IPS DF 6.9 (cell line): ENCODE measurements at regions not wholly inside any gene's neighbourhood (a gene's known extent, or its start where the extent isn't known, plus 50 kb on each side); places are given as distances from the start of the nearest gene placed in this dataset.

Experiments
- DNase-seq: peaks from one replicate; pipeline ENCODE4 v3.0.0-alpha.2; 2013; ENCODE audit warnings: low read depth, low spot score
- H3K27ac ChIP-seq: one replicate; pipeline ENCODE4 v1.5.1; 2013; ENCODE audit warnings: low read length, control low read depth
- H3K27me3 ChIP-seq: 2 replicates; pipeline ENCODE4 v1.6.1; 2013; ENCODE audit warnings: mild to moderate bottlenecking, low read length; ENCODE audit not compliant: control insufficient read depth, insufficient read depth
- H3K36me3 ChIP-seq: 2 replicates; pipeline ENCODE4 v1.6.1; 2013; ENCODE audit warnings: low read length; ENCODE audit not compliant: control insufficient read depth, insufficient read depth
- H3K4me1 ChIP-seq: 2 replicates; pipeline ENCODE4 v1.6.1; 2013; ENCODE audit warnings: low read length; ENCODE audit not compliant: control insufficient read depth, insufficient read depth
- H3K4me3 ChIP-seq: 2 replicates; pipeline ENCODE4 v1.5.1; 2013; ENCODE audit warnings: mild to moderate bottlenecking, low read length
- H3K9me3 ChIP-seq: 2 replicates; pipeline ENCODE4 v1.6.1; 2013; ENCODE audit warnings: low read length, inconsistent platforms; ENCODE audit not compliant: control insufficient read depth, insufficient read depth
- WGBS: extraction: QIAGEN DNeasy Blood & Tissue Kit; methylation state at CpG from one replicate; pipeline ENCODE4 v1.1.7; 2013; ENCODE audit warnings: mixed read lengths, missing lambda C conversion rate; ENCODE audit not compliant: insufficient read length, insufficient coverage; 5-methylcytosine and 5-hydroxymethylcytosine counted together

GRCh38 chr6:167514524-167514923 lies 189.6 kb downstream of the TTLL2 start:
- no CpG with 5 or more reads among the region's 6 CpGs for WGBS
- Histone ChIP-seq H3K4me1 (no peaks in the 10 kb centered on the region), H3K4me3 (no peak overlapping the region), H3K27me3 (no peaks in the 10 kb centered on the region), H3K36me3 (no peaks in the 10 kb centered on the region), H3K27ac (no peak overlapping the region), H3K9me3 (no peaks in the 10 kb centered on the region)
- DNase-seq: no peak

- no peaks in the 10 kb centered on the region for H3K27me3 ChIP-seq
- no peaks in the 10 kb centered on the region for H3K4me1 ChIP-seq
- H3K36me3 ChIP-seq: no peaks in the 10 kb centered on the region
- H3K9me3 ChIP-seq: no peaks in the 10 kb centered on the region
- no CpG with 5 or more reads among the region's 4 CpGs for WGBS
- no peak overlapping the region for H3K4me3 ChIP-seq
- DNase-seq: no peak
- H3K27ac ChIP-seq: no peak overlapping the region
These were observed 191.1 kb downstream of the TTLL2 start for GRCh38 chr6:167515873-167516507.

- no peak overlapping the region for H3K4me3 ChIP-seq
- no peak for DNase-seq
- no CpG with 5 or more reads among the region's 9 CpGs for WGBS
- no peaks in the 10 kb centered on the region for H3K4me1 ChIP-seq
- no peak overlapping the region for H3K27ac ChIP-seq
- no peaks in the 10 kb centered on the region for H3K36me3 ChIP-seq
- no peaks in the 10 kb centered on the region for H3K27me3 ChIP-seq
- H3K9me3 ChIP-seq: no peaks in the 10 kb centered on the region
These were observed 192.5 kb downstream of the TTLL2 start for GRCh38 chr6:167517254-167517916.

- H3K4me1 ChIP-seq: no peaks in the 10 kb centered on the region; the same call in 1 of the 2 replicates
- H3K4me3 ChIP-seq: no peak overlapping the region
- no peak for DNase-seq
- H3K27me3 ChIP-seq: no peaks in the 10 kb centered on the region
- H3K36me3 ChIP-seq: no peaks in the 10 kb centered on the region
- H3K9me3 ChIP-seq: no peaks in the 10 kb centered on the region
- no peak overlapping the region for H3K27ac ChIP-seq
- no CpG with 5 or more reads among the region's 13 CpGs for WGBS
These were observed 198.5 kb downstream of the TTLL2 start for GRCh38 chr6:167523426-167523825.

- Histone ChIP-seq H3K4me3 (no peak overlapping the region), H3K27me3 (no peaks in the 10 kb centered on the region; the same call in 1 of the 2 replicates), H3K9me3 (no peaks in the 10 kb centered on the region), H3K36me3 (no peaks in the 10 kb centered on the region), H3K27ac (no peak overlapping the region), H3K4me1 (no peaks in the 10 kb centered on the region; the same call in 1 of the 2 replicates)
- WGBS: no CpG with 5 or more reads among the region's 22 CpGs
- no peak for DNase-seq
These were observed 199.6 kb downstream of the TTLL2 start for GRCh38 chr6:167524261-167525111.

GRCh38 chr6:167525774-167526173 lies 200.9 kb downstream of the TTLL2 start:
- no peaks in the 10 kb centered on the region; the same call in 1 of the 2 replicates for H3K27me3 ChIP-seq
- H3K36me3 ChIP-seq: no peaks in the 10 kb centered on the region
- H3K4me1 ChIP-seq: no peaks in the 10 kb centered on the region; the same call in 1 of the 2 replicates
- no peaks in the 10 kb centered on the region for H3K9me3 ChIP-seq
- WGBS: 100% methylated on average over 1 of the region's 6 CpGs
- no peak overlapping the region for H3K4me3 ChIP-seq
- DNase-seq: no peak
- H3K27ac ChIP-seq: no peak overlapping the region

- H3K4me3 ChIP-seq: no peak overlapping the region
- no peaks in the 10 kb centered on the region; the same call in 1 of the 2 replicates for H3K4me1 ChIP-seq
- no peak for DNase-seq
- H3K27ac ChIP-seq: no peak overlapping the region
- no CpG with 5 or more reads among the region's 23 CpGs for WGBS
- H3K9me3 ChIP-seq: no peaks in the 10 kb centered on the region
- peaks cover 4% of the 10 kb centered on the region; the same call in 1 of the 2 replicates for H3K27me3 ChIP-seq
- H3K36me3 ChIP-seq: no peaks in the 10 kb centered on the region
These were observed 201.8 kb downstream of the TTLL2 start for GRCh38 chr6:167526465-167527368.

- no peak overlapping the region for H3K27ac ChIP-seq
- no CpG with 5 or more reads among the region's 2 CpGs for WGBS
These were observed 203.4 kb downstream of the TTLL2 start for GRCh38 chr6:167528239-167528638.

GRCh38 chr6:167528976-167529375 lies 204.1 kb downstream of the TTLL2 start:
- H3K4me1 ChIP-seq: no peaks in the 10 kb centered on the region; the same call in 1 of the 2 replicates
- H3K27me3 ChIP-seq: peaks cover 9% of the 10 kb centered on the region; the same call in 1 of the 2 replicates
- no peak overlapping the region for H3K27ac ChIP-seq
- no peak overlapping the region for H3K4me3 ChIP-seq
- no peaks in the 10 kb centered on the region for H3K36me3 ChIP-seq
- no peaks in the 10 kb centered on the region for H3K9me3 ChIP-seq
- WGBS: no CpG with 5 or more reads among the region's 6 CpGs
- no peak for DNase-seq

More at GRCh38 chr6:167528239-167528638, 203.4 kb downstream of the TTLL2 start:
- Histone ChIP-seq H3K4me1 (no peaks in the 10 kb centered on the region; the same call in 1 of the 2 replicates), H3K9me3 (no peaks in the 10 kb centered on the region), H3K4me3 (no peak overlapping the region), H3K36me3 (no peaks in the 10 kb centered on the region), H3K27me3 (peaks cover 9% of the 10 kb centered on the region; the same call in 1 of the 2 replicates)
- DNase-seq: no peak
